Panc1 (cell line): ENCODE measurements at regions not wholly inside any gene's neighbourhood (a gene's known extent, or its start where the extent isn't known, plus 50 kb on each side); places are given as distances from the start of the nearest gene placed in this dataset.

ENCODE experiments used
- ATAC-seq: fragments of 200-7000 bp; cut with Tn5 transposase; 2 replicates; pipeline ENCODE4 v1.9.1; 2020; ENCODE audit warnings: mild to moderate bottlenecking, moderate library complexity
- BruUV-seq: library from RNA; stranded (reverse); fragments of 400-500 nt; replicated peaks from 2 replicates; lab custom pipeline; 2021; lab: Mats Ljungman, UMichigan
- CTCF ChIA-PET: fragments of 300-600 bp; sonication (Branson Sonifier 250); formaldehyde crosslinking; loops from one replicate; lab custom pipeline; 2022; ENCODE audit warnings: antibody characterized with exemption; lab: Charles Lee
- POLR2A ChIA-PET: fragments of 300-600 bp; sonication (Branson Sonifier 250); formaldehyde crosslinking; loops from one replicate; lab custom pipeline; 2022; ENCODE audit warnings: antibody characterized with exemption; lab: Charles Lee
- DNase-seq: peaks from one replicate; pipeline ENCODE4 v3.0.0-alpha.2; 2010; ENCODE audit warnings: low read depth, low spot score
- H3K27ac ChIP-seq: 2 replicates; pipeline ENCODE4 v1.5.1; 2011; ENCODE audit warnings: mild to moderate bottlenecking, low read length, inconsistent platforms
- H3K27me3 ChIP-seq: fragments of 200-500 bp; sonication (Bioruptor generic); 2 replicates; pipeline ENCODE4 v1.6.0; 2014; ENCODE audit warnings: low read length, inconsistent platforms; ENCODE audit not compliant: control insufficient read depth, insufficient read depth
- H3K36me3 ChIP-seq: fragments of 200-500 bp; sonication (Bioruptor generic); 2 replicates; pipeline ENCODE4 v1.5.1; 2014; ENCODE audit warnings: inconsistent platforms, mild to moderate bottlenecking, low read length, moderate library complexity; ENCODE audit not compliant: control insufficient read depth, insufficient read depth
- H3K4me1 ChIP-seq: 2 replicates; pipeline ENCODE4 v1.5.1; 2011; ENCODE audit warnings: inconsistent platforms, mild to moderate bottlenecking, low read length, moderate library complexity; ENCODE audit not compliant: control insufficient read depth, insufficient read depth
- H3K4me3 ChIP-seq, 2 experiments: 2 replicates each; pipeline ENCODE4 v1.5.1; 2011 to 2012; ENCODE audit warnings: low read depth in 2 of 2, low read length in 2 of 2, mild to moderate bottlenecking in 2 of 2, inconsistent platforms in 1 of 2, moderate library complexity in 1 of 2
- H3K9me3 ChIP-seq: fragments of 200-500 bp; sonication (Bioruptor generic); 2 replicates; pipeline ENCODE4 v1.5.1; 2014; ENCODE audit warnings: low read depth, mild to moderate bottlenecking, inconsistent platforms, low read length, moderate library complexity; ENCODE audit not compliant: control insufficient read depth, insufficient read depth
- CTCF ChIP-seq: fragments of 450-650 bp; IDR thresholded peaks from 2 replicates; pipeline ENCODE4 v1.5.1; 2017; ENCODE audit warnings: mild to moderate bottlenecking
- POLR2AphosphoS5 ChIP-seq: IDR thresholded peaks from 2 replicates; pipeline ENCODE4 v1.6.1; 2012; ENCODE audit warnings: mild to moderate bottlenecking, low read depth, low read length, moderate library complexity
- REST ChIP-seq, 2 experiments: IDR thresholded peaks; 2 replicates each; pipeline ENCODE4 v1.6.1; 2011 to 2012; ENCODE audit warnings: low read depth in 2 of 2, control low read depth in 1 of 2, low read length in 1 of 2, mild to moderate bottlenecking in 1 of 2, moderate library complexity in 1 of 2; ENCODE audit not compliant: insufficient read depth in 1 of 2
- SIN3A ChIP-seq: IDR thresholded peaks from 2 replicates; pipeline ENCODE4 v1.6.1; 2012; ENCODE audit warnings: low read depth, mild to moderate bottlenecking, low read length, moderate library complexity, borderline replicate concordance; ENCODE audit not compliant: insufficient read depth
- TCF7L2 ChIP-seq: IDR thresholded peaks from 2 replicates; pipeline ENCODE4 v1.6.1; 2011; ENCODE audit warnings: mild to moderate bottlenecking, low read depth, low read length, inconsistent platforms
- in situ Hi-C: cut with HindIII; loops from 2 replicates; pipeline ENCODE4 v1.10.0; 2016; ENCODE audit warnings: low sequenced_read_pairs, low pct_unique_long_range_greater_than_20kb
- intact Hi-C: fragments of 100-400 bp; cut with micrococcal nuclease; formaldehyde crosslinking; loops from one replicate; pipeline ENCODE4 v1.10.0; 2022; ENCODE audit not compliant: unreplicated experiment

- no peak for DNase-seq
- Histone ChIP-seq H3K36me3 (no peaks in the 10 kb centered on the region), H3K27me3 (no peaks in the 10 kb centered on the region), H3K27ac (no peak overlapping the region), H3K4me1 (no peaks in the 10 kb centered on the region), H3K4me3 (no peak overlapping the region), H3K9me3 (no peaks in the 10 kb centered on the region)
- TF ChIP-seq SIN3A (no peak), TCF7L2 (no peak), CTCF (no peak), POLR2AphosphoS5 (no peak), REST (IDR thresholded peaks at IDR 0.05; ENCODE audit: insufficient read depth in 1 of 2, low read depth in 2 of 2, low read length in 1 of 2) (no peak)
- CTCF ChIA-PET = no interaction called here
- in situ Hi-C loops (no loop called here), intact Hi-C loops (no loop called here)
- no peak for ATAC-seq
- POLR2A ChIA-PET = no interaction called here
- no TSS peak for BruUV-seq
Measured at GRCh38 chrX:43380704-43381103, 275.4 kb upstream of the MAOA start.

- intact Hi-C loops = no loop called here
Measured at GRCh38 chrX:43386875-43387274, 269.2 kb upstream of the MAOA start.

More at GRCh38 chrX:43386875-43387274, 269.2 kb upstream of the MAOA start:
- in situ Hi-C loops = no loop called here
- no peak for ATAC-seq
- DNase-seq = no peak
- BruUV-seq = no TSS peak
- ChIA-PET POLR2A (no interaction called here), CTCF (no interaction called here)
- Histone ChIP-seq H3K4me3 (no peak overlapping the region), H3K27ac (no peak overlapping the region), H3K9me3 (no peaks in the 10 kb centered on the region), H3K27me3 (no peaks in the 10 kb centered on the region), H3K4me1 (no peaks in the 10 kb centered on the region), H3K36me3 (no peaks in the 10 kb centered on the region)
- TF ChIP-seq SIN3A (no peak), TCF7L2 (no peak), REST (IDR thresholded peaks at IDR 0.05; ENCODE audit: insufficient read depth in 1 of 2, low read depth in 2 of 2, low read length in 1 of 2) (no peak), CTCF (no peak), POLR2AphosphoS5 (no peak)
